SIG-M5 treated with dmso at 0.1 percent for 504 hours (cell line): ENCODE measurements at regions not wholly inside any gene's neighbourhood (a gene's known extent, or its start where the extent isn't known, plus 50 kb on each side); places are given as distances from the start of the nearest gene placed in this dataset.
"Not testable (repeated sequence)": the region's sequence is repeated elsewhere in the genome, so short reads cannot be mapped to it uniquely, and the experiment has no call there.

Experiments
- DNase-seq: peaks from one replicate; lab custom pipeline; 2025; ENCODE audit not compliant: unreplicated experiment; lab: John Stamatoyannopoulos, UW

DNA sequence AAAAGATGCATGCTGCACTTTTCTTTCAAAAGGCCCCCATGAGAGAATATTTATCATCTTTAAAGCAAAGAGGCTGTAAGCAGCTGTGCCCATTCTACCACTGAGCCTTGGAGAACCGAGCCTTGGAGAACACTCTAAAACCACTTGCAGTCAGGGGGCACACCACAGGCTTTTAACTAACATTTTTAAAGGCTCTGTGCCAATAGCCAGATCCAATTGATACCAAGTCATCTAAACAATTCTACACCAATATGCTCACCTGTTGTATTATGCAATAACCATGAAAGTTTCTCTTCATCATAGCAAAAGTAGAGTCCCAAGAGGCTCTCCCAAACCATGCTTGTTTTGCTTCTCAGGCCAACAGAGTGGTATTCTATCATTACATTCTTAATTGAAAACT, 1090.5 kb upstream of the SEMA6A start:
- DNase-seq: no peak

DNA sequence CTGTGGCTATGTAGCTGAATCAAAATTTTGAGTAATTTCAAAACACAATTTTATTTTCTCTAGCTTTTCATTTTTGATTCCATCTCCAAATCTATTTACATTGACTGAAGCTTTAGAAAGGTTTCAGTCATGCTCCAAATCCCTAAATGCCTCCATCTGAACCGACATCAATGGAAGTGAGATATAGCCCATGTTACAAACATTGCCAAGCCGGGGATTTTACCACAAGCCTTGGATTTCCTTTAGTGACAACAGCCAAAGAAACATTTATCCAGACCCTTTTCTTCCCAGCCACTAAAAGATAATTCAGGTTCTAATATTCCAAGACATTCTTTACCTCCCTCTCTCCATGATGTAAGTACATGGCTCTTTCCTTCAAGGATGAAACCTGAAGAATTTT, 1087.7 kb upstream of the SEMA6A start:
- DNase-seq: no peak

DNA sequence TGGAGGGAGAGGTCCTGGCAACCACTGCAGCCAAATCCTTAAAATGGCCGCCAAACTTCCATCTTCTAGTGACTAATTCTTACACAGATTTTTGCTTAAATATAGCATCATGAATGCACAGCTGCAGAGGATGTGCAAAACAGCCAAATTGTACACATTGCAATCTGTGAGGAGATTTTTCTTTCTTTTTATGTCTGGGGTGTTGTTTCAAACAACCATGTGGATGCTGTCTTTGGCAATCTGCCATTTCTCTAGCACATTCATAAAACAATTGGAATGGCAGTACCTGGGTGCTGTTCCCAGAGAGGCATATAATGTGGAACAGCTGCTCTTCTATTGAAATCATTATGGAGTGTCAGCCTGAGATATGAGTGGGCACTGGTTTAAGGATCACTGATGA, 1082.9 kb upstream of the SEMA6A start:
- DNase-seq: no peak

DNA sequence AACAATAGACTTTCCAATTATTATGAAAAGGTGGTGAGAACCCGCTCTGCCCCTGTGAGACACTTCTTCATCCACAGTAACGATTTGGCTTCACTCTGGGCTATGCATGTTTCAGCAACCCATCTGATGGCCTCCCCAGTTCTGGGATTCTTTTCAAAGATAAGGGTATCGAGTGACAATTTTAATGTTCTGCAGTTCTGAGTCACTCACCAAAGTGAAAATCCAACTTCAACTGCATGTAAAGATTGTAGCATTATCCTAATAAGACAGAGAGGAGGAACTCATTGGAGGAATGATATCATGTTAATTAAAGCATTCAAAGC, 1078.3 kb upstream of the SEMA6A start:
- DNase-seq: no peak

DNA sequence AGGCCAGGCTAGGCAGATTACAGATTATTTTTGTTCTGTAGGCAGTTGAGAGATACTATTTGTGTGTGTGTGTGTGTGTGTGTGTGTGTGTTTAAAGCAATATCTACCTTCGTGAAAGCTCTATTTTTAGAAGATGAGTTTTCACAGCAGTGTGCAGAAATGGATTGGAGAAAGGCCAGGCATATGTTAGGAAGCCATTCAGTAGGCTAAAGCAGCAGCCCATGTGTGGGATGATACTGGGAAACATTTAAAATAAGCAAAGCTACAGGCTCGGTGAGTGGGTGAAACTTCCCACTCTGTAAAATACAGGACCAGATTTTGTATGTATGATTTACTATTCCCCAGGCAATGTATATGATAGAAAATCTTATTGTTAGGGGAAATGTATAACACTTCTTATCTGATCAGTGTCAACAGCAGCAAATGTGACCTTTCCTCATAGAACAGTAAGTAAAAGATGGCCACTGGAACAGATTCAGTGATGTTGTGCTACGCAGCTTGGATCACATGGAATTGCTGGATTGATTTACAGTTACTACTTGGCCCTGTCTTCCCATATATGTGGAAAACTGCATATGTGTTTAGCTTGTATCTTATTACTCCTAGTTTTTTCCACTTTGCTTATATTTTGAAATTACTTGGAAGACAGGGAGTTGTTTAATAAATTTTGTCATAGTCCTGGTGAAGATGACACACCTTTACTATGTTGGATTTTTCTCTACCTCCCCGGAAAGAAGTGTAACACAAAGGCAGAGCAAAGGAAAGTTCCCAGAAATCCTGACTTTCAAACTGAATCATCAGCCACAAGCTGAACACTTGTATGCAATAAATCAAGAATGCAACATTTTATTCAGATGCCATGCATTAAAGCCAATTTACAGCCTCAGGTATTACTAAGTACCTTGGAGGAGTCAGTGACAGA, 1077.7 kb upstream of the SEMA6A start:
- DNase-seq: no peak

DNA sequence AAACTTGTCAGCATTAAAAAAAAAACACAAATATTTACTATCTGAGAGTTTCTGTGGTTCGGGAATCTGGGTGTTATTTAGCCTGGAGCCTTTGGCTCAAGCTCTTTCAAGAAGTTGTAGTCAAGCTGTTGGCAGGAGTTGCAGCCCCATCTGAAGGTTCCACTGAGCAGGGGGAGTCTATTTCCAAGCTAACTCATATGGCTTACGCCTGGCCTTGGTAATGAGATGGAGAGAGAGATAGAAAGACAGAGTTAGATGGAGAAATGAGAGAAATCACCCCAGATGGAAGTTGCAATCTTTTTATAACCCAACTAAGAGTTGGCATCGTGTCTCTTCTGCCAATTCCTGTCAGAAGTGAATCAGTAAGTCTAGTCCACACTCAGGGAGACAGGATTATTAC, 1075.2 kb upstream of the SEMA6A start:
- DNase-seq: no peak

DNA sequence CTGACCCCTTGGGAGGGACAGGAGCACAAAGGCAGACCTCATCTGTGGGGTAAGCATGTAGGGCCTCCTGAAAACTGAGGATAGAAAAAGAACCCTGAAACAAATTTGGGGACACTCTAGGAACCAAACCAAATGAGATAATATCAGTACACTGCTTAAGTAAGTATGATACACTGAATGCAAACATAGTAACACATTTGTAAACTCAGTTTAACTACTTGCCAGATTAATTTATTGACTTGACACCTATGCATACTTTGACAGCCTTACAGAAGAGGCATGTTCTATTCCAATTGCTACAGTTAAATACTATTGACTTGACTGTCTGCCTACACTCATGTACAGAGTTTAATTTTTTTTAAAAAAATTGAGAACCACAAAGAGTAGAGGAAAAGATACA, 1070.8 kb upstream of the SEMA6A start:
- DNase-seq: no peak

DNA sequence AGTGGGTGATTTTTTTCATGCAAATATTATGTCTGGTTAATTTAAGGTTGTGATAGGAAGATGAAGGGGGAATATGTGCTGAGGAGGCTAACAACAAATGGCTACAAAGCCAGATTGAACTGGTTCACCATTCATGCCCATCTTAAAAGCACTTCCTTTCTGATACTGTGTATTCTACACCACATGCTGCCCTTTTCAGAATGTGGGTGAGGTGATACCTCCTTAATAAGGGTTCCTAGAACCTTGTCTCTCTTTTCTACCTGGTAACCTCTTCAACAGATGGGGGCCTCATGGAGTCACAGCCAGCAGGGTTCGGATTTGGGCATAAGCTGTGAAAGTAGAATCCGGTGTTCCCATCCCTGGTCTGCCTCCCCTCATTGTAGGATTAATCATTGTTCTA, 1064.0 kb upstream of the SEMA6A start:
- DNase-seq: no peak

DNA sequence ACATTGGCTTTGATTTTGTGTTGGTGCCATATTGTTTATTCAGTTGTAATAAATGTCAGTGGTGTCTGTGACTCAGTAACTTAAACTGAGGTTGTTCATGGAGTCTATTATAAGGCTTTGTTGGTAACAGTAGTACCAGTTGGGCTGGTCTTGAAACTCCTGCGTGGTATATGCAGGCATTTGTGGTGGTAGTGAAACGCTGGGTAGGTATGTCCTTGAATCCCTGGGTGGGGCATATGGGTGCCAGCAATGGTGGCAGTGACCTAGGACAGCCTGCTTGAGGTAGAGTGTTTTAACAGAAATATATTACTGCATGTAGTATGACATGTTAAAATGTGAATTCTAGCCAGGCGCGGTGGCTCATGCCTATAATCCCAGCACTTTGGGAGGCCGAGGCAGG, 1058.5 kb upstream of the SEMA6A start:
- no peak for DNase-seq

DNA sequence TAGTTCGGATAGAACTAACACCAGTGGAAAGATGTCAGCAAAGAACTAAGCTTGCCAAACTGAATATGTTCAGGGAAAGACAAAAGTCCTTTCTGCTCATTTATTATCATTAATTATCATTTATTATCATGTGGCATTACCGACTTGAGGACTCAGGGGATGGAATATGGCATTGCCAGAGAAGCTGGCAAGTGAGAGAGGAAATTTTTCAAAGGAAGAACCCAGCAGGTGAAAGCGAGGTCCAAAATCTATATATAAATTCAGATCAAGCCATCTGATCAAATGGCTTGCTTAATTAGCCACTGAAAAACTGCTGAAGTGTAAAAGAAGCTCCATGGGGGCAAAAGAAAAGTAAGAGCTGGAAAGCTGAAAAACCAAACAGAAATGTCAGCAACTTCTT, 1049.6 kb upstream of the SEMA6A start:
- no peak for DNase-seq

DNA sequence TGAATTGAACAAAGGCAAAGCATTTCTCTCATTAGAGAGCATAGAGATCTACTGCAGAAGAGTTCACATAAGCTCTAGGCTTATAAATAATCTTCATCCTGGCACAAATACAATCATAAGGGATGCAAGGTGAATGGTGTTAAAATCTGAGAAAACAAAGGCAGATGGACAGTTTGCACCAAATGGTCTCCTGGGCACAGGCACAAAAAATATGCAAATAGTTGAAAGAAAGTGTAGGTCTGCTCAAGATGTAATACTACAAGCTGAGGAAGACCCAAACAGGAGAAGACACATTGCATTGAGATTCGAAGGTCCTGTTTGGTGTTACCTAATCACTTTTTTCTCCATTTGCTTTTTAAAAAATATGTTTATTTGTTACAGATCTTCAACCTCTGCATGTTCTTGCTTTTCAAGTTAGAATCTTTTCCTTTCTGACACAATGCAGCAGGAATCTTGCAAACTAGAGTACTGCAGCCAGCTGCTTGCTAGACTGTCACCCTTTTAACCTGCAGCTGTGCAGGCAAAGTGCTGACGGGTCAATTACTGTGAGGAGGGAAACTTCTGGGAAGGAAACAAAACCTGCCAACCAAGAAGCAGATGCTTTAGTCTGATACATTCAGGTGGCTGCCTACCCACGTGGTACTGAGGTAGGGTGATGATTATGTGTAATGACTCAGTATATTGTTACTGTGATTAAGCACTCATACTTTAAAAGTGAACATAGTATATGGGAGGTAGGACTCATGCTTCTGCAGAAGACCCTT, 1048.6 kb upstream of the SEMA6A start:
- no peak for DNase-seq

DNA sequence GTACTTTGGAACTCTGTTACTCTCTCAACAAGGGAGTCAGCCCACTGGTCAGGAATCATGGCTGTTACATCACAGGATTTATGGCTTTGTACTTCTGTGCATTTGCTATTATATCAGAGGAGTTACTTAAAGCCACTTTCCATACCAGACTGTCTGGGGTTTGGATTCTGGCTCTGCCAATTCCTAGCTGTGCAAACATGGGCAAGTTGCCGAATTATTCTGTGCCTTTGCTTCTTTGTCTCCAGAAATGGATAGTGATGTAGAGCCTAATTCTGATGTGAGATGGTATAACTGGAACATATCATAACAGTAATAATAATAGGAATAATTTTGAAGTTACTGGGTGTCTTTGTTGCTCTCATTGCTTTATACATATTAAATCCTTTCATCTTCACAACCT, 1047.3 kb upstream of the SEMA6A start:
- DNase-seq: no peak

DNA sequence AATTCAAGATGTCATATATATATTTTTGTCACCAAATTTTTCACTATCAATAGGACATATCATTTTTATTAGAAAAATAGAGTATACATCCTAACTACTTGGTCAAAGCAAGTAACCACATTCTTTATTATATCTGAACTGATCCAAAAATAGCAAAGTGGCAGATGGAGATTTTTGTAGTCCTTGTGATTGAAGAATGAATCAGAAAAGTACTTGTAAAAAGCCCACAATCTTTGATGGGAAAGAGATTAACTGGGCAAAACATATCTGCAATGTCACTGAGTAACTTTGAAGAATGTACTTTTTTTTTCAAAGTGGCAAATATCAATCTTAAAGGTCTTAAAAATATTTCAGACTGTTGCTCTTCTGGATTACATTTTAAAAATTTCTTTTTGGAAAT, 1040.6 kb upstream of the SEMA6A start:
- no peak for DNase-seq

DNA sequence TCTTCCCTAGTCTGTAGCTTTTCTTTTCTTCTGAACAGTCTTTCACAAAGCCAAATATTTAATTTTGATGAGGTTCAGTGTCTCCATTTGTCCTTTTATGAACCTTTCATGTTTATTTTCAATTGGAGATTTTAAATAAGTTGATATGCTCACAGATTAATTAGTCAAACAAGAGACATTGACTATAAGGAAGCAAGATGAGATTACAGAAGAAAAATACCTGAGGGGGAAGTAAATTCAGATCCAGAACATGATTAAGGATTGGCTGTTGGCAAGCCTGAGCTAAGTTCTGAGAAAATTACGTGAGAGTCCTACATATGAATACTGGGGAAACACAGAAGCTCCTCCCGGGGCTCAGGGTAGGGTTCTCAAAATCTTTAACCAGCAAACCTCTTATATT, 1039.8 kb upstream of the SEMA6A start:
- no peak for DNase-seq

DNA sequence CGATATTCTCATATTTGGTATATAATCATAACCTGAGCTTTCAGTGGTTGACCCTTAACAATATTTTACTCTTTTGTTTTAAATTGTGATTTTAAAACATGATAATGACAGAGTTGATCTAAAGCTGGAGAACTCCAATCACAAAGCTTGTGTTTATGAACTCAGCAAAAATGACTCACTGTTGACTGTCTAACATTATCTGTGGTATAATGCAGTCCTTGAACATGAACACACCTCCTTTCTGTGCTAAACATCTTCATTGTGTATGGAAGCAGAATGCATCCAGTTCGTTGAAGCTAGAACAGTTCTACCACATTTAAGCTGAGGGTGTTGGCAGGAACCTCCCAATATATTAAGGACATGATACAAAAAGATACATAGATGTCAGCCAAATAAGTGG, 1030.2 kb upstream of the SEMA6A start:
- no peak for DNase-seq

DNA sequence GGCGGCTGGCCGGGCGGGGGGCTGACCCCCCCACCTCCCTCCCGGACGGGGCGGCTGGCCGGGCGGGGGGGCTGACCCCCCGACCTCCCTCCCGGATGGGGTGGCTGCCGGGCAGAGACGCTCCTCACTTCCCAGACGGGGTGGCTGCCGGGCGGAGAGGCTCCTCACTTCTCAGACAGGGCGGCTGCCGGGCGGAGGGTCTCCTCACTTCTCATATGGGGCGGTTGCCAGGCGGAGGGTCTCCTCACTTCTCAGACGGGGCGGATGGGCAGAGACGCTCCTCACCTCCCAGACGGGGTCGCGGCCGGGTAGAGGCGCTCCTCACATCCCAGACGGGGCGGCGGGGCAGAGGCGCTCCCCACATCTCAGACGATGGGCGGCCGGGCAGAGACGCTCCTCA, 1025.2 kb upstream of the SEMA6A start:
- DNase-seq: not testable (repeated sequence)

DNA sequence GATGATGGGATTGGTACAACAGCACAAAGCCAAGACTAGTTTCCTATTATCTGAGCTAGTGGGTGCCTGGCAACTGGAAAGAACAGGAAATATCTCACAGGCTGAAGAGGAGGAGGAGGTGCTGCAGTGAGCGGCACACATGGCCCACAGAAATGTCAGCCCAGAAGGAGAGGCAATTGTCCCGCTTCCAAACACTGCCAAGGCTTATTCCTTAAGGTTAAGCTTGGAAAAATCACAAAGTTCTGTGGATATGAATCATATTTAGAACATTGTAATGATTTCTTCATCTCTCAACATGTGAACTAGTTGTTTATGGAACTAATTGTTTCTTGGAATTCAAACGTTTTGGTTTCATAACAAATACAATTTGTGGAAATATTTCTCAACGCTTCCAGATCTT, 1019.5 kb upstream of the SEMA6A start:
- DNase-seq: no peak

DNA sequence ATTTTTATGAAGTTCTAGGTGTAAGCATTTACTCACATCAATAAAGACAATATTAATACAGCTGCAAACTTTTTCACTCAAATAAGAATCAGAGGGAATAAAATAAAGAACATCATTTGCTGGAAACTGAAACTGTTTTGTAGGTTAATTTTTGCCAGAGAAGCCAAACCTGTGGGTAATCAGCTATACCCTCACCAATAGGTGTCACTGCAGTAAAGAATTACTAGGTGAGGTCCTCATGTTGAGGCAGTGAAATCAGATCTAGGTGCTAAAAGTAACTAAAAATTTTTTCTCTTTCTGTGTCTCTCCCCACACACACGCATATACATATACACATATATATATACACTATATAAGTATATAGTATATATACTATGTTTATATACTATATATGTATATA, 1016.3 kb upstream of the SEMA6A start:
- peak; percentile 21 for DNase-seq

DNA sequence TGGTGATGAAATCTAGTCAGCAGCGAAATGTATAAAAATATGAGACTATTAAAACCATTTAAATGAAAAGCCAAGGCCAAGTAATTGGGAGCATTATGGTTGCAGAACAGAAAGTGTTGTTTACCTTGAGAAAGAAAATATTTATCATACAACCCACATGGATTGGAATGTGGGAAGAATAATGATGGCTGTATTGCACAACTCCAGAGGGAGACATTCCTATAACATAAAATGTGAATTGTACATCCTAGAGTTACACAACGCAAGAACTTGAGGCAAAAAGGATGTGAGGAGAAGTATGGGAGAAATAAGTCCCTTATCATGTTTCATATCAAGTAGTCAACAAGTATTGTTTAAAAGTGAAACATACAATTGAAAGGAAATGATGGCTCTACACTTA, 1014.0 kb upstream of the SEMA6A start:
- no peak for DNase-seq

DNA sequence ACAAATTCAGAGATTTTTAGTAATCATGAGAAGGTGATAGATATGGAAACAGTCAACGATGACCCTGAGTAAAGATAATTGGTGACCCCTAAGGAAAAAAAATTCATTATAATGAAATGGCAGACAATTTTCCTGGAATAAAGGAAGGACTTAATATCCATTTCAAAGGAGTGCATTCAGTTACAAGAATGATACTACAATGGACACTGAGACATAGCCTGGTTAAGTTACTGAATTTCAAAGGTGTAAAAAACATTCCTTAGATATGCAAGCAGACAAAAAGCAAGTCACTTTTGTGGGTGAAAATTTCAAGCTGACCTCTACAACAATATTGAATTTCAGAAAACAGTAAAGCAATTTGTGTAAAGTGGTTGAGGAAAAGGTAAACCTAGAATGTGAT, 1012.5 kb upstream of the SEMA6A start:
- DNase-seq: no peak

DNA sequence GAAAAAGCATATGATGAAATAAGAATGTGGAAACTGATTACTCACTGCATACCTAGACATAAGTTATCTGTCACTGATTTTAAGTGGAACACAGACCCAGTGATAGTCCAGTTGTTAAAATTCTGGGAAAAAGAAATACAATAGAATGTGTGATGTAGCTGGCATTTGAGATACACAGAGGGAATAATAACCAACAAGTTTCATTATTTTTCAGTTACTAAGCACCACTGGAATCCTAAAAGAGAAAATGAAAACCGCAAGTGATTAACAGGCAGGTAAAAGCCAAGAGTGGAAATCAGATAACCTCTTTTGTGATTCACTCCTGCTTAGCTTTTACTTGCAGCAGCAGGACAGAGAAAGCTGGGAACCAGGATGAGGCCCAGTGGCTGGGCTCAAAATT, 994.0 kb upstream of the SEMA6A start:
- DNase-seq: no peak

DNA sequence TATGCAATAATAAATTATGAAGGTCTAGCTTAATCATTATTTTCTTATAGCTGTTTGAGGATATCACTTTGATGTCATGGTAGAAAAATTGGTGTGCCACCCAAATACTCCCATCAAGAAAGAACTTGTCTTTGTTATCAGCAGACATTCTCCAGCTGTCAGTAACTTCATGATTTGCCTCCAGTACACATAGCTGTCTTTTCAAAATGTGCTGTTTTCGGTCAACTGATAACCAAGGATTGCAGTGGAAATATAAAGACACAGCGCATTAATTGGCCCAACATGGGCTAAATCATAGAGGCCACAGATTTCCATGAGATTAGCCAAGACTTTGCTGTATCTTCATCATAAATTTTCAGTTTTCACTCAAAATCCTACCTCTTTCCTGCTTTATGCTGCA, 993.5 kb upstream of the SEMA6A start:
- DNase-seq: no peak

DNA sequence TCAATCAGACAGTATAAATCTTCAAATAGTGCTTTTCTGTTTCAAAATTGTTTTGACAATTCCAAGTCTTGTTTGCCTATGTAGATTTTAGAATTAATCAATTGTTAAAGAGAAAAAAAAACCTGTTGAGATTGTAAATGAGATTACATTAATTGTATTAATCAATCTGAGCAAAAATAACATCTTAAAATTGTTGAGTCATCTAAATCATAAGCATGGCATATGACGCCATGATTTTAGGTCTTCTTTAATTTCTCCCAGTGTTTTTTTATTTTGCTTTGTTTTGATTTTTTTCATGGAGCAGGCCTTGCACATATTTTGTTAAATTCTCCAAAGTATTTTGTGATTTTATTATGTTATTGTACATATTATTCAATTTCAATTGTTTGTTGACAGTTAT, 988.0 kb upstream of the SEMA6A start:
- DNase-seq: no peak
